Nucleus accumbens (tissue), 56 donors: ENCODE measurements at regions not wholly inside any gene's neighbourhood (a gene's known extent, or its start where the extent isn't known, plus 50 kb on each side); places are given as distances from the start of the nearest gene placed in this dataset.
"Not testable (repeated sequence)": the region's sequence is repeated elsewhere in the genome, so short reads cannot be mapped to it uniquely, and the experiment has no call there.

Experiments
- DNase-seq, 56 donors: peaks; one replicate each; lab custom pipeline; 2025; lab: John Stamatoyannopoulos, UW

DNA sequence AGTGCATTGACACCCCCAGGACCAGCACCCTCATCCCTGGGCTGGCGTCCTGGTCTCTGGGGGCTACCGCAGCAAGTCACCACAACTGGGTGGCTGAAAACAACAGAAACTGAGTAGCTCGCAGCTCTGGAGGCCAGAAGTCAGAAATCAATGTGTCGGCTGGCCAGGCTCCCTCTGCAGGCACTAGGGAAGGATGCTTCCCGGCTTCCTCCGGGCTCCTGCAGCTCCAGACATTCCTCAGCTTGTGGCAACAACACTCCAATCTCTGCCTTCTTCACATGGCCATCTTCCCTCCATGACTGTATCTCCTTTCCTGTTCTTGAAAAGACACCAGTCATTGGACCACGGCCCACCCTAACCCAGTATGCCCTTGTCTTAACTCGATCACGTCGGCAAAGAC is 224.2 kb downstream of the NPHP4 start:
- DNase-seq = no peak

- DNase-seq = not testable (repeated sequence)
These were observed 225.2 kb downstream of the NPHP4 start for GRCh38 chr1:5766996-5767395.

GRCh38 chr1:5765997-5766913 is 226.0 kb downstream of the NPHP4 start:
- DNase-seq = no peak

DNA sequence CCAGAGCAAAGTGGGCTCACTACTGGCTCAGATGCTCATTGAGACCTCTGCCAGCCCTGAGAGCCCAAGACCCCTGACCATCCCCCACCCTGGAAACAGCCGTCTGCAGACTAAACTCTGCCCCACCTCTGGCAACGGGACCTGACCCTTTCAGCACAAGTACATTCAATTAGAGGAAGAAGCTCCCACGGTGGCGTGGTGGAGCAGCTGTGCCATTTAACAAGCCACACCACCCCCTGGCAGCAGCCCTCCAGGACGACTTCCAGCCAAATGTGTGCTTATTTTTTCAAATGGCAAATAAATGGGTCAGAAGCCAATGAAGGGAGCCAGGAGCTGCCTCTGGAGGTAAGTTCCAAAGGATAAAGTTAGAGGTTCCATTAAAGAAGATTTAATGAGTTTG is 226.7 kb downstream of the NPHP4 start:
- DNase-seq = no peak

DNA sequence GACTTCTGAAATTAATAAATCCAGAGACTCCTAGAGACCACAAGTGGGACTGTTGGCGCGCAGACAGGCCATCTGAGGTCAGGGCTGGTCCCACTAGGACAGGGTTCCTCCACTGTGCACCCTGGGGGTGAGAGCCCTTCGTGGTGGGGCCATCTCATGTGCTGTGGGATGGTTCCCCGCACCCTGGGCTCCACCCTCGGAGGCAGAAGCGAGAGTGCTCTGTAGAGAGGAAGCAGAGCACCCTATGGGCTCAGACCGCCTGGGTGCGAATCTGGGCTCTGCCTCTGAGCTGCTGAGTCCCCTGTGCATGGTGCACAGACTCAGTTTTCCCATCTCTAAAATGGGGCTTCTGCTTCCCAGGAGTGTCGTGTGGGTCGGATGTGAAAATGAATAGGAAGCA is 227.3 kb downstream of the NPHP4 start:
- no peak for DNase-seq

GRCh38 chr1:5764464-5764863 is 227.8 kb downstream of the NPHP4 start:
- DNase-seq = no peak

GRCh38 chr1:5763696-5764370 is 228.4 kb downstream of the NPHP4 start:
- DNase-seq = no peak

- no peak for DNase-seq
These were observed 233.2 kb downstream of the NPHP4 start for GRCh38 chr1:5758859-5759578.

DNA sequence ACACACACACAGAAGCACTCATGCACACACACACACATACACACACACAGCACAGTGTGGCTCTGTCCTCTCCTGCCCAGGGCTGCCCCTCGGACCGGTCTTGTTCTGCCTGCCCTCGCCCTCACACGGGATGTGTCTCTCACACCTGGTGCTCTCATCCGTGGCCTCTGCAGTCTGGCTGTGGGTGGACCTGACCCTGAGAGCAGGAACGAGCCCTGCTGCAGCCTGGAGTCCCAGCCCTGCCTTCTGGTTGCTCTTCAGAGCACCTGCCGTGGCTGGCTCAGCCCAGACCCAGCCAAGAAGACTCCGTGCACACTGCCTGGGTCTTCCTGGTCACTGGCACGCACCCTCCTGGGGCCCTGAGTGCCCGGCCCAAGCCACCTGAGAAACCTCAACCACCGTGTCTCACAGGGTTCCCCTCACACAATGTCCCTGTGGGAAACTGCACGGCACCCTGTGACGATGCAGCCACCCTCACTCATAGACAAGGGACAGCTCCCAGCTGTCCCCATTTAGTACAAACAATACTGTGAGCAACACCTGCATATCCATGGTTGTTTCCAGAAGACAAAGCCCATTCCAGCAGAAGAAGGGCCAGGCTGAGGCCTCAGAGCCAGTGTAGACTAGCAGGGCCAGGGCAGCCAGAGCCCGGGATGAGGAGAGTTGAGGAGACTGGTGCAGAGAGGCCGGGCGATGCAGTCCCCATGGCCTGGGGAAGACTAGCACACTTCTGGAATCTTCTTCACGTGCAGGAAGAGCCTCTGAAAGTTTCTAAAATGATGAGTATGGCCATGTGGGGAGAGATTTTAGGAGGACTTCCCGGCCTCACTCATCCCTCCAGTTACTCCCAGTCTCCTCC is 234.0 kb downstream of the NPHP4 start:
- no peak for DNase-seq

DNA sequence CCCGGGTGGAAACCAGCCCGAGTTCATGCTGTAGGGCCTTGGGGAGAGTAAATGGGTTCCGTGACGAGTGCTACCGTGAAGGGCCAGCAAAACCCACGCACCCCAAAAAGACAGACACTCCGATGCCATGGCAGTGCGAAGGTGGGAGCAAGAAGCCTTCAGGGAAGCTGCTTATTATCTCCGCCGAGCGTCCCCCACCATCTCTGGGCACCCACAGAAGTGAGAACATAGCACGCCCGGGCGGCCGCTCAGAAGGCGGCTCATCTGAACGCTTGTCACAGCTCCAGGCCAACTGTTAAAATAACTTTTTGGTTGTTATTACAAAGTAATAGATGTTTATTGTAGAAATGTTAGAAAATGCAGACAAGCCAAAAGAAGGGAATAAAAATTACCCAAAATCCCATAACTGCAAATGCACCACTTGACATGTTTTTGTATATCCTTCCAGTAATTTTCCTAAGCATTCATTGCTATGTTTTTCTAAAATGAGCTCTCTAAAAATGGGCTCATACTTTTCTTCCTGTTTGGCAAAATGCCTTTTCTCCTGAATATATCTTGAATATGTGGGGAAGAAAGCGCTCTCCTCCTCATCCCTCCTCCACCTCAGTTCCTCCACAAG is 234.9 kb downstream of the NPHP4 start:
- no peak for DNase-seq

- no peak for DNase-seq
These were observed 235.6 kb downstream of the NPHP4 start for GRCh38 chr1:5756434-5757186.

- no peak for DNase-seq
These were observed 236.6 kb downstream of the NPHP4 start for GRCh38 chr1:5755552-5756125.

DNA sequence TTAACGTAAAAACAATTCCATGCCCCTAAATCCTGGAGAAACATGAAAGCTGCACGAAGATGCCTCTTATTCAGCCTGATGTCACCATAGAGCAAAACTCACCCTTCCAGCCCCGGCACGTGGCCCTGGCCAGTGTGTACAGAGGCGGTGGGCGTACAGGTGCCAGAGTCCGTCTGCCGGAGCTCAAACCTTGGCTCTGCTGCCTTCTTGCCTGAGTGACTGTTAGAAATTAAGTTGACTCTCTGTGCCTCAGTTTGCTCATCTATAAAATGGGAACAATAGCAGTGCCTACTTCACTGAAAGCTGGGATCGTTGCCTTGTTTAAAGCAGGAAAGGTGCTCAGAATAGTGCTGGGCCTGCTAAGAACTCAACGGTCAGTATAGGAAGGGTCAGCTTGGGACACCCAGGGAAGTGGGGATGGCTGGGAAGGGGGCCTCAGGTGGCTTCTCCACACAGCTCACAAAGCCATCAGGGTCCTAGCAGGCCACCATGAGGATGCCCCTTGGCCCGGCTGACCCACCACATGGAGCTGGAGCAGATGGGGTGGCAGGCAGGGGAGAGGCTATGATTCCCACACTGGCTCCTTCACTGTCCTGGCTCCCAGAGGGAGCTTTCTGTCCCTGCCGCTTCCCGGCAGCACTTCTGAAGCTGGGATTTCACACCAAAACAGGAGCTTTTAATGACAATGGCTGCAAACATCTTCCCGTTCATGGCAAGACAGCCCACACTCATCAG is 237.2 kb downstream of the NPHP4 start:
- no peak for DNase-seq

DNA sequence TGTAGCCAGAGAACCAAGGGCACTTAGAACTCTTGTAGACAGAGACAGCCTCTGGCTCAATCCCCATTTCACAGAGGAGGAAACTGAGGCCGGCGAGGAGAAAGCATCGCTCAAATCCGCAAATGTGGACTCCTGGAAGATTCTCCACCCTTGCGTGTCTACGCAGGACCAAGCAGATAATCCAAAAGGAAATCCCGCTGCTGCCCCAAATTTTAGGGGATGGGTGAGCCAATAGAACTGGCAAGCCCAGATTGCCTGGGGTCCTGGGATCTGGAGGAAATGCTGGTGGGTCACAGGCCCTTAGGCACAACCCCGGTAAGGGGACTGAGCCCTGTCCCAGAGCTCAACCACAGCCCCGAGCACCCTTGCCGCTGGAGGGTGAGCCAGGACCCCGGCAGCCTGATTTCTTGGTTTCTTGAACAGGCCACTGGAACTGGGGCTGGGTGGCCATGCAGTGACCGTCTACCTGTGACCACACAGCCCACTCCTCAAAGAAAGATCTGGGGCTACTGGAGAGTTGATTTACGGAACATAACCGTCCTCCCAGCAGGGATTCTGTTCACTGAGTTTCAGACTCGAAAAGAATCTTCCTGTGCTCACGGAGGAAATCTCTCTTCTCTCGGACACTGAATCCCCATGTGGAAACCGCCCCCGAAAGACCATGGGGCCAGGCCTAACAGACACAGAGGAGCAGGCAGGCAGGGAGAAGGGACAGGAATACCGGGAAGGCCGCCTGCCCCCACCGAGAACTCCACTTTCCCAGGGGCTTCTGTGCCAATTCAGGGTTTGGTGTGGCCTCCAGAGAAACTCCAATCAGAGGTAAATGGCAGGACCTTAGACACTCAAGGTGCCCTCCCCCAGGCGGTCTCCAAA is 238.4 kb downstream of the NPHP4 start:
- no peak for DNase-seq

GRCh38 chr1:5752746-5753548 is 239.3 kb downstream of the NPHP4 start:
- DNase-seq = no peak
